ENCODE measurements at regions not wholly inside any gene's neighbourhood (a gene's known extent, or its start where the extent isn't known, plus 50 kb on each side); places are given as distances from the start of the nearest gene placed in this dataset.

GRCh38 chr9:105846825-105847224 is 152.5 kb downstream of the TMEM38B start:
- Histone ChIP-seq H3K36me3 (no peaks in the 10 kb centered on the region), H3K4me3 (no peak overlapping the region), H3K9me3 (no peaks in the 10 kb centered on the region), H3K27ac (no peak overlapping the region), H3K4me1 (no peaks in the 10 kb centered on the region), H3K27me3 (no peaks in the 10 kb centered on the region)
- no peak for TF ChIP-seq CTCF (IDR thresholded peaks at IDR 0.05)
- ATAC-seq (no peak), FAIRE-seq (no peak), DNase-seq (no peak)
- intact Hi-C loops (cut with DNase I): no loop called here
- WGBS, 2 donors: 93% methylated on average over 1 of the region's 1 CpG

GRCh38 chr9:105850852-105851500 is 156.6 kb downstream of the TMEM38B start:
- no peak for DNase-seq
- Histone ChIP-seq H3K4me3 (no peak overlapping the region), H3K27ac (no peak overlapping the region), H3K27me3 (no peaks in the 10 kb centered on the region), H3K4me1 (no peaks in the 10 kb centered on the region), H3K9me3 (no peaks in the 10 kb centered on the region), H3K36me3 (no peaks in the 10 kb centered on the region)
- no peak for TF ChIP-seq CTCF (IDR thresholded peaks at IDR 0.05)
- ATAC-seq: no peak
- no peak for FAIRE-seq
- 76 to 82% methylated on average over 4 of the region's 4 CpGs for WGBS, 2 donors
- intact Hi-C loops (cut with DNase I): no loop called here

GRCh38 chr9:105854026-105854782 is 159.9 kb downstream of the TMEM38B start:
- no peak overlapping the region for H3K4me3 ChIP-seq
- intact Hi-C loops (cut with DNase I): no loop called here
- H3K9me3 ChIP-seq: no peaks in the 10 kb centered on the region
- H3K36me3 ChIP-seq: no peaks in the 10 kb centered on the region
- FAIRE-seq: no peak
- no peak for TF ChIP-seq CTCF (IDR thresholded peaks at IDR 0.05)
- H3K27me3 ChIP-seq: no peaks in the 10 kb centered on the region
- H3K27ac ChIP-seq: no peak overlapping the region
- DNase-seq: no peak
- no peak for ATAC-seq
- 67 to 74% methylated on average over 1 of the region's 1 CpG for WGBS, 2 donors
- no peaks in the 10 kb centered on the region for H3K4me1 ChIP-seq

- 70 to 78% methylated on average over 3 of the region's 3 CpGs for WGBS, 2 donors
- DNase-seq: no peak
- FAIRE-seq: no peak
These were observed 160.7 kb downstream of the TMEM38B start for GRCh38 chr9:105854783-105855724.

More at GRCh38 chr9:105854783-105855724, 160.7 kb downstream of the TMEM38B start:
- ATAC-seq: no peak
- no peak overlapping the region for H3K27ac ChIP-seq
- TF ChIP-seq CTCF (IDR thresholded peaks at IDR 0.05): no peak
- H3K9me3 ChIP-seq: no peaks in the 10 kb centered on the region
- intact Hi-C loops (cut with DNase I): no loop called here
- no peaks in the 10 kb centered on the region for H3K4me1 ChIP-seq
- no peaks in the 10 kb centered on the region for H3K27me3 ChIP-seq
- no peaks in the 10 kb centered on the region for H3K36me3 ChIP-seq
- no peak overlapping the region for H3K4me3 ChIP-seq
